SK-N-SH treated with all-trans-retinoic acid at 6 μM for 48 hours (cell line): ENCODE measurements at regions not wholly inside any gene's neighbourhood (a gene's known extent, or its start where the extent isn't known, plus 50 kb on each side); places are given as distances from the start of the nearest gene placed in this dataset.

Experiments
- ATAC-seq: fragments of 200-7000 bp; cut with Tn5 transposase; 3 replicates; pipeline ENCODE4 v1.9.1; 2020; ENCODE audit warnings: mild to moderate bottlenecking, moderate library complexity
- ARNTL ChIP-seq: fragments of 450-650 bp; formaldehyde crosslinking; IDR thresholded peaks from 2 replicates; pipeline ENCODE4 v1.5.0; 2020; ENCODE audit warnings: low read depth, mild to moderate bottlenecking, moderate library complexity, borderline replicate concordance
- BACH2 ChIP-seq: fragments of 250-450 bp; sonication (Bioruptor Pico); IDR thresholded peaks from 2 replicates; pipeline ENCODE4 v1.9.0; 2021; ENCODE audit warnings: mild to moderate bottlenecking, borderline replicate concordance
- CSDC2 ChIP-seq: fragments of 250-450 bp; sonication (Bioruptor Pico); IDR thresholded peaks from 2 replicates; pipeline ENCODE4 v1.5.0; 2020; ENCODE audit warnings: mild to moderate bottlenecking, moderate library complexity
- CSRNP3 ChIP-seq: fragments of 250-450 bp; sonication (Bioruptor Pico); IDR thresholded peaks from 2 replicates; pipeline ENCODE4 v1.5.1; 2021; ENCODE audit warnings: mild to moderate bottlenecking, moderate library complexity
- ISL1 ChIP-seq: fragments of 250-450 bp; sonication (Bioruptor Pico); IDR thresholded peaks from 2 replicates; pipeline ENCODE4 v2.1.2; 2022; ENCODE audit warnings: mild to moderate bottlenecking, moderate library complexity
- OSR1 ChIP-seq: fragments of 250-450 bp; sonication (Bioruptor Pico); IDR thresholded peaks from 2 replicates; pipeline ENCODE4 v1.8.0; 2022; ENCODE audit warnings: moderate library complexity, mild to moderate bottlenecking, inconsistent platforms
- POU6F1 ChIP-seq: fragments of 250-450 bp; sonication (Bioruptor Pico); IDR thresholded peaks from 2 replicates; pipeline ENCODE4 v1.8.0; 2021; ENCODE audit warnings: low read depth, mild to moderate bottlenecking, moderate library complexity, borderline replicate concordance
- PPARA ChIP-seq: fragments of 250-450 bp; sonication (Bioruptor Pico); IDR thresholded peaks from 2 replicates; pipeline ENCODE4 v1.5.0; 2020; ENCODE audit warnings: mild to moderate bottlenecking, borderline replicate concordance
- RARB ChIP-seq: fragments of 250-450 bp; sonication (Bioruptor Pico); IDR thresholded peaks from 2 replicates; pipeline ENCODE4 v1.8.0; 2021; ENCODE audit warnings: mild to moderate bottlenecking, moderate library complexity
- TCF4 ChIP-seq: fragments of 250-450 bp; sonication (Bioruptor Pico); IDR thresholded peaks from 2 replicates; pipeline ENCODE4 v1.8.0; 2021; ENCODE audit warnings: mild to moderate bottlenecking, moderate library complexity, borderline replicate concordance
- TOX ChIP-seq: fragments of 250-450 bp; sonication (Bioruptor Pico); IDR thresholded peaks from 2 replicates; pipeline ENCODE4 v1.8.0; 2021; ENCODE audit warnings: mild to moderate bottlenecking, moderate library complexity, borderline replicate concordance
- ZC3H10 ChIP-seq: fragments of 250-450 bp; sonication (Bioruptor Pico); IDR thresholded peaks from 2 replicates; pipeline ENCODE4 v1.5.1; 2021; ENCODE audit warnings: mild to moderate bottlenecking, moderate library complexity
- ZFP3 ChIP-seq: fragments of 250-450 bp; sonication (Bioruptor Pico); IDR thresholded peaks from 2 replicates; pipeline ENCODE4 v1.5.0; 2020; ENCODE audit warnings: mild to moderate bottlenecking, moderate library complexity
- ZNF565 ChIP-seq: fragments of 450-650 bp; formaldehyde crosslinking; conservative IDR thresholded peaks from 2 replicates; pipeline ENCODE4 v1.5.0; 2020; ENCODE audit warnings: low read depth, mild to moderate bottlenecking, moderate library complexity
- ZNF8 ChIP-seq: fragments of 450-650 bp; formaldehyde crosslinking; IDR thresholded peaks from 2 replicates; pipeline ENCODE4 v1.5.0; 2020; ENCODE audit warnings: mild to moderate bottlenecking, moderate library complexity
- TF ChIP-seq, protein P1 (sequence below): fragments of 250-450 bp; sonication (Bioruptor Pico); IDR thresholded peaks from 2 replicates; pipeline ENCODE4 v1.5.1; 2020; ENCODE audit warnings: low read depth, mild to moderate bottlenecking, moderate library complexity
- TF ChIP-seq, protein P2 (sequence below): fragments of 250-450 bp; sonication (Bioruptor Pico); IDR thresholded peaks from 2 replicates; pipeline ENCODE4 v1.5.0; 2020; ENCODE audit warnings: mild to moderate bottlenecking, moderate library complexity
- TF ChIP-seq, protein P3 (sequence below): fragments of 250-450 bp; sonication (Bioruptor Pico); IDR thresholded peaks from 2 replicates; pipeline ENCODE4 v1.8.0; 2020; ENCODE audit warnings: mild to moderate bottlenecking, moderate library complexity, borderline replicate concordance

DNA sequence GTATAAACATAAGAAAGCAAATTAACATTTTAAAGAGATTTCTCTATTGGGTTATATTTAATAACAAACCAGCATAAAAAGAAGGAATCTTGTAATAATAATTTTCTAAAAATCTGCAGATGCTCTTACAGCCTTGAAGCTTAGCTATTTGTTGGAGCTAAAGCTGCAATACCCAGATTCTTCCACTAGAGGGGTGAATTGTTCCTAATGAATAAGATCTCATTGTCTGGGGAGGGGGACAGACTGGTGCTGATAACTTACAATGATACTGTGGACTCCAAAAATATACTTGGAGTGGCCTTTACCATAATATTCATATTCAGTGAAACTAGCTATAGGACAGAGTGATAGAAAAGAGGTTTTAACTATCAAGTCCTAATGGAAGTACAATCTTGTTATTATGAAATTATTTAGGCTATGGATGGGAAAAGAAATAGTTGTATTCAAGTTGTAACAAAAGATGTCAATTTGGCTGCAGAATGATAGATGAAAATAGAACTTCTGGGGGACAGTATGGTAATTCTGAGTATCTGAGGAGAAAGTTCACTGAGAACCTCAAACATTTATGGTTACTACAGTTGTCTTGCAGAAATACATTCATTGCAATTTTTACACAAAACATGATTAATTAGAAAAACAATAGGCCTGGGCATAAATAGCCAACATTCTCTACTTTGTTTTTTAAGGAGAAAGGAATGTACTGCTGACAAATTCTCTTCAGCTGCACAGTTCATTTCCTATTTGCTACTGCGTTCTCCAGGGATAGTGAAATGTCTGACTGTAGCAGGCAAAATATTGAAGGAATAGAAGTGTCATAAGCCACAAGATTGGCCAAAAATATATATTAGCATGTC lies 443.3 kb downstream of the GBA3 start:
- TF ChIP-seq ZFP3 (CRISPR knock-in tag) = no peak
- TF ChIP-seq, protein P1, sequence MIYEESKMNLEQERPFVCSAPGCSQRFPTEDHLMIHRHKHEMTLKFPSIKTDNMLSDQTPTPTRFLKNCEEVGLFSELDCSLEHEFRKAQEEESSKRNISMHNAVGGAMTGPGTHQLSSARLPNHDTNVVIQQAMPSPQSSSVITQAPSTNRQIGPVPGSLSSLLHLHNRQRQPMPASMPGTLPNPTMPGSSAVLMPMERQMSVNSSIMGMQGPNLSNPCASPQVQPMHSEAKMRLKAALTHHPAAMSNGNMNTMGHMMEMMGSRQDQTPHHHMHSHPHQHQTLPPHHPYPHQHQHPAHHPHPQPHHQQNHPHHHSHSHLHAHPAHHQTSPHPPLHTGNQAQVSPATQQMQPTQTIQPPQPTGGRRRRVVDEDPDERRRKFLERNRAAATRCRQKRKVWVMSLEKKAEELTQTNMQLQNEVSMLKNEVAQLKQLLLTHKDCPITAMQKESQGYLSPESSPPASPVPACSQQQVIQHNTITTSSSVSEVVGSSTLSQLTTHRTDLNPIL (CRISPR knock-in tag) = no peak
- TF ChIP-seq, protein P2, sequence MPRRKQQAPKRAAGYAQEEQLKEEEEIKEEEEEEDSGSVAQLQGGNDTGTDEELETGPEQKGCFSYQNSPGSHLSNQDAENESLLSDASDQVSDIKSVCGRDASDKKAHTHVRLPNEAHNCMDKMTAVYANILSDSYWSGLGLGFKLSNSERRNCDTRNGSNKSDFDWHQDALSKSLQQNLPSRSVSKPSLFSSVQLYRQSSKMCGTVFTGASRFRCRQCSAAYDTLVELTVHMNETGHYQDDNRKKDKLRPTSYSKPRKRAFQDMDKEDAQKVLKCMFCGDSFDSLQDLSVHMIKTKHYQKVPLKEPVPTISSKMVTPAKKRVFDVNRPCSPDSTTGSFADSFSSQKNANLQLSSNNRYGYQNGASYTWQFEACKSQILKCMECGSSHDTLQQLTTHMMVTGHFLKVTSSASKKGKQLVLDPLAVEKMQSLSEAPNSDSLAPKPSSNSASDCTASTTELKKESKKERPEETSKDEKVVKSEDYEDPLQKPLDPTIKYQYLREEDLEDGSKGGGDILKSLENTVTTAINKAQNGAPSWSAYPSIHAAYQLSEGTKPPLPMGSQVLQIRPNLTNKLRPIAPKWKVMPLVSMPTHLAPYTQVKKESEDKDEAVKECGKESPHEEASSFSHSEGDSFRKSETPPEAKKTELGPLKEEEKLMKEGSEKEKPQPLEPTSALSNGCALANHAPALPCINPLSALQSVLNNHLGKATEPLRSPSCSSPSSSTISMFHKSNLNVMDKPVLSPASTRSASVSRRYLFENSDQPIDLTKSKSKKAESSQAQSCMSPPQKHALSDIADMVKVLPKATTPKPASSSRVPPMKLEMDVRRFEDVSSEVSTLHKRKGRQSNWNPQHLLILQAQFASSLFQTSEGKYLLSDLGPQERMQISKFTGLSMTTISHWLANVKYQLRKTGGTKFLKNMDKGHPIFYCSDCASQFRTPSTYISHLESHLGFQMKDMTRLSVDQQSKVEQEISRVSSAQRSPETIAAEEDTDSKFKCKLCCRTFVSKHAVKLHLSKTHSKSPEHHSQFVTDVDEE = no peak
- no peak for TF ChIP-seq CSDC2
- no peak for TF ChIP-seq ZNF565
- no peak for TF ChIP-seq ZC3H10
- TF ChIP-seq CSRNP3 = no peak
- no peak for TF ChIP-seq TCF4
- TF ChIP-seq BACH2 (CRISPR knock-in tag) = no peak
- no peak for TF ChIP-seq ISL1
- no peak for TF ChIP-seq ZNF8
- no peak for TF ChIP-seq POU6F1 (CRISPR knock-in tag)
- ATAC-seq = peak; percentile 39; the same call in 2 of the 3 replicates

GRCh38 chr4:23134331-23134730 lies 441.6 kb downstream of the GBA3 start:
- TF ChIP-seq TCF4 (no peak), CSRNP3 (no peak), PPARA (CRISPR knock-in tag) (no peak), ARNTL (CRISPR knock-in tag) (no peak), ISL1 (no peak), ZNF565 (no peak), POU6F1 (CRISPR knock-in tag) (no peak), ZFP3 (CRISPR knock-in tag) (no peak), OSR1 (CRISPR knock-in tag) (no peak)
- TF ChIP-seq, protein P1 (CRISPR knock-in tag) = no peak
- ATAC-seq = no peak

- ATAC-seq = no peak
- no peak for TF ChIP-seq ZC3H10
- no peak for TF ChIP-seq TOX (CRISPR knock-in tag)
- TF ChIP-seq, protein P3, sequence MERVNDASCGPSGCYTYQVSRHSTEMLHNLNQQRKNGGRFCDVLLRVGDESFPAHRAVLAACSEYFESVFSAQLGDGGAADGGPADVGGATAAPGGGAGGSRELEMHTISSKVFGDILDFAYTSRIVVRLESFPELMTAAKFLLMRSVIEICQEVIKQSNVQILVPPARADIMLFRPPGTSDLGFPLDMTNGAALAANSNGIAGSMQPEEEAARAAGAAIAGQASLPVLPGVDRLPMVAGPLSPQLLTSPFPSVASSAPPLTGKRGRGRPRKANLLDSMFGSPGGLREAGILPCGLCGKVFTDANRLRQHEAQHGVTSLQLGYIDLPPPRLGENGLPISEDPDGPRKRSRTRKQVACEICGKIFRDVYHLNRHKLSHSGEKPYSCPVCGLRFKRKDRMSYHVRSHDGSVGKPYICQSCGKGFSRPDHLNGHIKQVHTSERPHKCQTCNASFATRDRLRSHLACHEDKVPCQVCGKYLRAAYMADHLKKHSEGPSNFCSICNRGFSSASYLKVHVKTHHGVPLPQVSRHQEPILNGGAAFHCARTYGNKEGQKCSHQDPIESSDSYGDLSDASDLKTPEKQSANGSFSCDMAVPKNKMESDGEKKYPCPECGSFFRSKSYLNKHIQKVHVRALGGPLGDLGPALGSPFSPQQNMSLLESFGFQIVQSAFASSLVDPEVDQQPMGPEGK = no peak
- no peak for TF ChIP-seq POU6F1 (CRISPR knock-in tag)
- no peak for TF ChIP-seq BACH2 (CRISPR knock-in tag)
- TF ChIP-seq ZNF565 = no peak
- TF ChIP-seq, protein P1 (CRISPR knock-in tag) = no peak
- no peak for TF ChIP-seq OSR1 (CRISPR knock-in tag)
- TF ChIP-seq RARB = no peak
Measured at GRCh38 chr4:23130845-23131244, 438.1 kb downstream of the GBA3 start.
